Gastroesophageal sphincter (tissue), 4 donors: ENCODE measurements at regions not wholly inside any gene's neighbourhood (a gene's known extent, or its start where the extent isn't known, plus 50 kb on each side); places are given as distances from the start of the nearest gene placed in this dataset.

Source experiments
- ATAC-seq: fragments of 150-250 bp; one replicate; pipeline ENCODE4 v1.9.1; 2016; ENCODE audit warnings: mild to moderate bottlenecking, moderate library complexity
- H3K27ac ChIP-seq, 4 donors: fragments of 200-600 bp; sonication (generic) in 3 of 4; 1 replicate in 3 of 4; 2 replicates in 1 of 4; pipeline ENCODE4 v1.5.1; 2016 to 2019
- H3K27me3 ChIP-seq: fragments of 200-600 bp; sonication (generic); one replicate; pipeline ENCODE4 v1.5.1; 2019
- H3K36me3 ChIP-seq, 2 donors: fragments of 200-600 bp; sonication (generic); one replicate each; pipeline ENCODE4 v1.5.1; 2019; ENCODE audit warnings: control low read depth in 1 of 2
- H3K4me1 ChIP-seq, 3 donors: fragments of 200-600 bp; sonication (generic); 1 replicate in 2 of 3; 2 replicates in 1 of 3; pipeline ENCODE4 v1.5.1; 2016 to 2019; ENCODE audit warnings: control low read depth in 2 of 3
- H3K4me3 ChIP-seq, 2 donors: fragments of 200-600 bp; sonication (generic); one replicate each; pipeline ENCODE4 v1.5.1; 2019; ENCODE audit warnings: mild to moderate bottlenecking in 1 of 2, moderate library complexity in 1 of 2
- H3K9me3 ChIP-seq, 3 donors: fragments of 200-600 bp; sonication (generic); one replicate each; pipeline ENCODE4 v1.5.1; 2017 to 2019; ENCODE audit warnings: control low read depth in 2 of 3
- CTCF ChIP-seq, 4 experiments: fragments of 200-600 bp in 2 of 4; fragments of 450-650 bp in 2 of 4; sonication (generic) in 1 of 4; IDR thresholded peaks; one replicate each; pipeline ENCODE4 v1.5.1; 2017 to 2019; ENCODE audit warnings: antibody characterized with exemption in 4 of 4, mild to moderate bottlenecking in 2 of 4, moderate library complexity in 2 of 4
- EP300 ChIP-seq: sonication (generic); formaldehyde crosslinking; IDR thresholded peaks from one replicate; pipeline ENCODE4 v1.6.1; 2017; ENCODE audit warnings: antibody characterized with exemption, mild to moderate bottlenecking
- POLR2A ChIP-seq, 2 donors: fragments of 450-650 bp; IDR thresholded peaks; one replicate each; pipeline ENCODE4 v1.6.1; 2017; ENCODE audit warnings: antibody characterized with exemption in 2 of 2, mild to moderate bottlenecking in 2 of 2, moderate library complexity in 1 of 2
- POLR2AphosphoS5 ChIP-seq: sonication (generic); formaldehyde crosslinking; IDR thresholded peaks from one replicate; pipeline ENCODE4 v1.6.1; 2017; ENCODE audit warnings: antibody characterized with exemption
- WGBS, 2 donors: methylation state at CpG; one replicate each; pipeline ENCODE4 v1.1.5; 2018; ENCODE audit warnings: low coverage in 1 of 2; 5-methylcytosine and 5-hydroxymethylcytosine counted together

GRCh38 chr16:66298571-66299120 lies 67.8 kb upstream of the CDH5 start:
- Histone ChIP-seq H3K27me3 (peaks cover 8% of the 10 kb centered on the region), H3K9me3 (no peaks in the 10 kb centered on the region), H3K27ac (no peak overlapping the region), H3K4me1 (no peaks in the 10 kb centered on the region), H3K4me3 (no peak overlapping the region), H3K36me3 (no peaks in the 10 kb centered on the region)
- WGBS, 2 donors = 94 to 100% methylated on average over 1 of the region's 2 CpGs
- ATAC-seq = no peak
- no peak for TF ChIP-seq CTCF (IDR thresholded peaks at IDR 0.05)
- TF ChIP-seq POLR2A (IDR thresholded peaks at IDR 0.05) = no peak
- TF ChIP-seq EP300 = no peak
- TF ChIP-seq POLR2AphosphoS5 = no peak

- Histone ChIP-seq H3K36me3 (no peaks in the 10 kb centered on the region), H3K9me3 (no peaks in the 10 kb centered on the region), H3K27ac (no peak overlapping the region), H3K4me3 (no peak overlapping the region), H3K4me1 (no peaks in the 10 kb centered on the region), H3K27me3 (peaks cover 10% of the 10 kb centered on the region)
- TF ChIP-seq POLR2A (IDR thresholded peaks at IDR 0.05) (no peak), CTCF (IDR thresholded peaks at IDR 0.05) (no peak), POLR2AphosphoS5 (no peak), EP300 (no peak)
- 80% methylated on average over 1 of the region's 2 CpGs; no CpG with 5 or more reads in 1 of the 2 donors for WGBS, 2 donors
- no peak for ATAC-seq
These were observed 68.5 kb upstream of the CDH5 start for GRCh38 chr16:66298006-66298405.

GRCh38 chr16:66296591-66296990 lies 69.9 kb upstream of the CDH5 start:
- TF ChIP-seq POLR2AphosphoS5 (no peak), EP300 (no peak), POLR2A (IDR thresholded peaks at IDR 0.05) (no peak)
- WGBS, 2 donors = no CpG with 5 or more reads among the region's 5 CpGs
- no peaks in the 10 kb centered on the region for H3K36me3 ChIP-seq
- H3K27ac ChIP-seq = no peak overlapping the region
- ATAC-seq = no peak
- H3K4me1 ChIP-seq = no peaks in the 10 kb centered on the region
- H3K4me3 ChIP-seq = no peak overlapping the region
- H3K9me3 ChIP-seq = no peaks in the 10 kb centered on the region
- H3K27me3 ChIP-seq = peaks cover 5% of the 10 kb centered on the region

GRCh38 chr16:66295761-66296546 lies 70.5 kb upstream of the CDH5 start:
- 100% methylated on average over 1 of the region's 4 CpGs; no CpG with 5 or more reads in 1 of the 2 donors for WGBS, 2 donors
- H3K36me3 ChIP-seq = no peaks in the 10 kb centered on the region
- TF ChIP-seq CTCF (IDR thresholded peaks at IDR 0.05) (no peak), POLR2A (IDR thresholded peaks at IDR 0.05) (no peak), EP300 (no peak)
- no peak overlapping the region for H3K27ac ChIP-seq
- no peaks in the 10 kb centered on the region for H3K4me1 ChIP-seq
- no peaks in the 10 kb centered on the region for H3K9me3 ChIP-seq
- peaks cover 5% of the 10 kb centered on the region for H3K27me3 ChIP-seq
- ATAC-seq = no peak
- H3K4me3 ChIP-seq = no peak overlapping the region

GRCh38 chr16:66295213-66295612 lies 71.3 kb upstream of the CDH5 start:
- Histone ChIP-seq H3K36me3 (no peaks in the 10 kb centered on the region), H3K4me1 (no peaks in the 10 kb centered on the region), H3K4me3 (no peak overlapping the region), H3K27ac (no peak overlapping the region), H3K9me3 (no peaks in the 10 kb centered on the region), H3K27me3 (peaks cover 5% of the 10 kb centered on the region)
- TF ChIP-seq EP300 (no peak), CTCF (IDR thresholded peaks at IDR 0.05) (no peak), POLR2AphosphoS5 (no peak), POLR2A (IDR thresholded peaks at IDR 0.05) (no peak)
- WGBS, 2 donors = 80 to 95% methylated on average over 3 of the region's 6 CpGs
- ATAC-seq = no peak
